ENCODE measurements at regions not wholly inside any gene's neighbourhood (a gene's known extent, or its start where the extent isn't known, plus 50 kb on each side); places are given as distances from the start of the nearest gene placed in this dataset.

GRCh38 chr9:12618956-12619355, 74.2 kb upstream of the TYRP1 start:
- no peak for TF ChIP-seq CTCF (IDR thresholded peaks at IDR 0.05; ENCODE audit: low read length)
- no peak for TF ChIP-seq EZH2phosphoT487 (IDR thresholded peaks at IDR 0.05; ENCODE audit: low read length)
- no peak for TF ChIP-seq EZH2 (optimal IDR thresholded peaks at IDR 0.05; ENCODE audit: low read depth, low read length)

Data from MM.1S (cell line).